CD4-positive, alpha-beta T cell (primary cell): ENCODE measurements at regions not wholly inside any gene's neighbourhood (a gene's known extent, or its start where the extent isn't known, plus 50 kb on each side); places are given as distances from the start of the nearest gene placed in this dataset.

Source experiments
- ATAC-seq: fragments of 200-7000 bp; cut with Tn5 transposase; one replicate; pipeline ENCODE4 v1.10.0; 2022; ENCODE audit warnings: mild to moderate bottlenecking; ENCODE audit not compliant: poor library complexity
- CTCF ChIA-PET: fragments of 350-600 bp; sonication (Branson Sonifier 250); formaldehyde crosslinking; loops from one replicate; lab custom pipeline; 2021; ENCODE audit warnings: antibody characterized with exemption, inconsistent platforms; lab: Charles Lee
- POLR2A ChIA-PET: fragments of 350-600 bp; sonication (Branson Sonifier 250); formaldehyde crosslinking; loops from one replicate; lab custom pipeline; 2021; ENCODE audit warnings: antibody characterized with exemption, inconsistent platforms; lab: Charles Lee
- DNase-seq, 14 experiments: peaks; one replicate each; pipeline ENCODE4 v3.0.0-alpha.2; 2013 to 2020; ENCODE audit warnings: mixed read lengths in 2 of 14
- H3K27ac ChIP-seq, 2 donors: one replicate each; pipeline versions ENCODE4 v1.5.1 to v1.7.0; 2013; ENCODE audit warnings: low read length in 2 of 2, low read depth in 1 of 2, mild to moderate bottlenecking in 1 of 2
- H3K27me3 ChIP-seq, 2 experiments: 1 replicate in 1 of 2; 2 replicates in 1 of 2; pipeline versions ENCODE4 v1.6.1 to v1.7.0; 2013; ENCODE audit warnings: low read length in 2 of 2, control low read depth in 1 of 2, mild to moderate bottlenecking in 1 of 2, moderate library complexity in 1 of 2; ENCODE audit not compliant: insufficient read depth in 2 of 2, control insufficient read depth in 1 of 2
- H3K36me3 ChIP-seq: one replicate; pipeline ENCODE4 v1.6.1; 2013; ENCODE audit warnings: low read length, control low read depth; ENCODE audit not compliant: insufficient read depth
- H3K4me1 ChIP-seq: one replicate; pipeline ENCODE4 v1.6.1; 2013; ENCODE audit warnings: low read length, control low read depth; ENCODE audit not compliant: insufficient read depth
- H3K4me3 ChIP-seq: one replicate; pipeline ENCODE4 v1.5.1; 2013; ENCODE audit warnings: mild to moderate bottlenecking, low read length, moderate library complexity
- H3K9me3 ChIP-seq, 2 experiments: 1 replicate in 1 of 2; 2 replicates in 1 of 2; pipeline versions ENCODE4 v1.6.1 to v1.7.0; 2013; ENCODE audit warnings: low read length in 2 of 2, mild to moderate bottlenecking in 2 of 2, control low read depth in 1 of 2, moderate library complexity in 1 of 2; ENCODE audit not compliant: control insufficient read depth in 1 of 2, insufficient read depth in 1 of 2
- H3K27ac Mint-ChIP-seq: one replicate; pipeline ENCODE4 v1.8.0; 2020; ENCODE audit warnings: mixed read lengths
- H3K27me3 Mint-ChIP-seq: one replicate; pipeline ENCODE4 v1.8.0; 2021; ENCODE audit warnings: mixed read lengths
- H3K36me3 Mint-ChIP-seq: one replicate; pipeline ENCODE4 v1.8.0; 2021; ENCODE audit warnings: low read depth, mixed read lengths
- H3K4me1 Mint-ChIP-seq: one replicate; pipeline ENCODE4 v1.8.0; 2021; ENCODE audit warnings: low read depth, mixed read lengths
- H3K4me3 Mint-ChIP-seq: one replicate; pipeline ENCODE4 v1.8.0; 2020; ENCODE audit warnings: mild to moderate bottlenecking, mixed read lengths
- H3K9me3 Mint-ChIP-seq: one replicate; pipeline ENCODE4 v1.8.0; 2020; ENCODE audit warnings: mixed read lengths
- intact Hi-C, 2 experiments: fragments of 100-400 bp; cut with DNase I in 1 of 2; cut with micrococcal nuclease in 1 of 2; formaldehyde crosslinking; loops; one replicate each; pipeline versions ENCODE4 v1.15.1 to v1.9.0; 2023 to 2025; cut with DNase I, micrococcal nuclease
- TF ChIP-seq, protein P1 (sequence below): fragments of 200-600 bp; IDR thresholded peaks from one replicate; pipeline ENCODE4 v1.8.0; 2022; ENCODE audit warnings: antibody characterized with exemption, mild to moderate bottlenecking

DNA sequence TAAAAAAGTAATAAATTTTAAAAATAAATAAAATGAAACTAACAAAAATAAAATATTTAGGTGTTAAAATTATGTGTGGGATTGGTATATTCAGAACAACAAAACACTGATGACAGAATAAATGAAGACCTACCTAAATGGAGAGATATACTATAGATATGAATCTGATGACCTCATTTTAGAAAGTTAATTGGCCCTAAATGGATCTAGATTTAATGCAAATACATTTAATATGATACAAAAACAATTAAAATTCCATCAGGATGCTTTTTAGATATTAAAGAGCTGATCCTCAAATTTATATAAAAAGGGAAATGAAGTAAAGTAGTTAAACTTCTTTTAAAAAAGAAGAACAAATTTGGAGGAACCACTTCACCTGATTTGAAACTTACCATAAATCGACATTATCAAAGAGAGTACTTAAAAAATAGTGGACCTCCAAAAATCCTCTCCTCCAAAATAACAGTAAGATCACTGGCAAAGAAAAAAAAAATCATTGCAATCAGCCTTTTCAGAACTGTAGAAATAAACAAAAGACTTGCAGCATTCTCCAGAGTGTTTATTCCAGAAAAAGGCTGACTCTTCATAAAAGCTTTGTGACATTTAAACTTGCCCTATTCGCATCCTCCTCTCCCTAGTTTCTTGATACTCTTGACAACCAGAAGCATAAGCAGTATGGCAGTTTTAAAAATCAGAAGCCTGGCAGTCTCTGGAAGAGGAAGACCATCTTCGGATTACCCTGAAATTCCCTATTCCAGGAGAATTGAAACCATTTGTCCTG, 125.9 kb upstream of the AKR1E2 start:
- Mint-ChIP-seq H3K27ac (no peak overlapping the region), H3K4me3 (no peak overlapping the region), H3K27me3 (peaks cover 21% of the 10 kb centered on the region), H3K4me1 (no peaks in the 10 kb centered on the region), H3K36me3 (no peaks in the 10 kb centered on the region), H3K9me3 (no peaks in the 10 kb centered on the region)
- Histone ChIP-seq H3K9me3 (no peaks in the 10 kb centered on the region), H3K27ac (no peak overlapping the region), H3K27me3 (no peaks in the 10 kb centered on the region), H3K36me3 (no peaks in the 10 kb centered on the region), H3K4me1 (no peaks in the 10 kb centered on the region), H3K4me3 (no peak overlapping the region)
- POLR2A ChIA-PET: interaction anchor here (0.6 kb wide), 1 partner anchor 986 kb away, joined by 4 read pairs; no protein-coding TSS in a partner anchor
- intact Hi-C loops: no loop called here
- TF ChIP-seq, protein P1, sequence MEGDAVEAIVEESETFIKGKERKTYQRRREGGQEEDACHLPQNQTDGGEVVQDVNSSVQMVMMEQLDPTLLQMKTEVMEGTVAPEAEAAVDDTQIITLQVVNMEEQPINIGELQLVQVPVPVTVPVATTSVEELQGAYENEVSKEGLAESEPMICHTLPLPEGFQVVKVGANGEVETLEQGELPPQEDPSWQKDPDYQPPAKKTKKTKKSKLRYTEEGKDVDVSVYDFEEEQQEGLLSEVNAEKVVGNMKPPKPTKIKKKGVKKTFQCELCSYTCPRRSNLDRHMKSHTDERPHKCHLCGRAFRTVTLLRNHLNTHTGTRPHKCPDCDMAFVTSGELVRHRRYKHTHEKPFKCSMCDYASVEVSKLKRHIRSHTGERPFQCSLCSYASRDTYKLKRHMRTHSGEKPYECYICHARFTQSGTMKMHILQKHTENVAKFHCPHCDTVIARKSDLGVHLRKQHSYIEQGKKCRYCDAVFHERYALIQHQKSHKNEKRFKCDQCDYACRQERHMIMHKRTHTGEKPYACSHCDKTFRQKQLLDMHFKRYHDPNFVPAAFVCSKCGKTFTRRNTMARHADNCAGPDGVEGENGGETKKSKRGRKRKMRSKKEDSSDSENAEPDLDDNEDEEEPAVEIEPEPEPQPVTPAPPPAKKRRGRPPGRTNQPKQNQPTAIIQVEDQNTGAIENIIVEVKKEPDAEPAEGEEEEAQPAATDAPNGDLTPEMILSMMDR: no peak
- ATAC-seq (no peak), DNase-seq (no peak)
- CTCF ChIA-PET: interaction anchor here (0.7 kb wide), 1 partner anchor 1486 kb away, joined by 4 read pairs; no protein-coding TSS in a partner anchor

DNA sequence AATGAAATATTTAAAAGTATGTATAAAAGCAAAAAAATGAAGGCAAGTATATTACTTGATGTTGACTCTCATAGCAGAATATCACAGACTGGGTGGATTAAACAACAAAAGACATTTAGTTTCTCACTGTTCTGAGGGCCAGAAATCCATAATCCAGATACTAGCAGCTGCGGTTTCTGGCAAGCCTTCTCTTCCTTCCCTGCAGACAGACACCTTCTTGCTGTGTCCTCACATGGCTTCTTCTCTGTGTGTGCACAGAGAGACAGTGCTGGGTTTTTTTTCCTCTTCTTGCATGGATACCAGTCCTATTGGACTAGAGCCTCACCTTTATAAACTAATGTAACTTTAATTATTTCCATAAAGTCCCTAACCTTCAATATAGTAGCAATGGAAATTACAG, 127.9 kb upstream of the AKR1E2 start:
- DNase-seq: no peak
- Histone ChIP-seq H3K4me3 (no peak overlapping the region), H3K9me3 (no peaks in the 10 kb centered on the region), H3K27me3 (no peaks in the 10 kb centered on the region), H3K27ac (no peak overlapping the region), H3K36me3 (no peaks in the 10 kb centered on the region), H3K4me1 (no peaks in the 10 kb centered on the region)
- no peaks in the 10 kb centered on the region for H3K9me3 Mint-ChIP-seq
- peaks cover 10% of the 10 kb centered on the region for H3K27me3 Mint-ChIP-seq
- ATAC-seq: no peak
- no peak overlapping the region for H3K4me3 Mint-ChIP-seq
- H3K27ac Mint-ChIP-seq: no peak overlapping the region
- TF ChIP-seq, protein P1: no peak
- H3K4me1 Mint-ChIP-seq: no peaks in the 10 kb centered on the region
- ChIA-PET POLR2A (no interaction called here), CTCF (no interaction called here)
- H3K36me3 Mint-ChIP-seq: no peaks in the 10 kb centered on the region
- intact Hi-C loops: no loop called here

DNA sequence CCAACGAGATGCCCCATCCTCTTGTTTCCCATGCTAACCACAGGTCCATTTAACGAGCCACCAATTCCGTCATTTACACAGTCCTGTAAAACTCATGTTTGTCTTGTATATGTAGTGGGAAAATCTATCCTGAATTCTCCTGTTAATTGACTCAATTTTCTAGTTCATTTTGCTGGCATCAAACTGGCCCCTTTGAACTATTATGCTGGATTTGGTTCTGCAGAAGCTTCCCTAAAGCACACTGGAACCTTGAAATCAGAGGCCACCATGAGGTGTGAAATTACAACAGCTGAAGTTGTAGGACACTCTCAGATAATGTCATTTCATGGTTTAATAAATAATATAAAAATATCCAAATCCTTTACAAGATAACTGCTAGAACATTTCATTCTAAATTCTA, 129.8 kb upstream of the AKR1E2 start:
- Mint-ChIP-seq H3K27ac (no peak overlapping the region), H3K4me3 (no peak overlapping the region), H3K9me3 (no peaks in the 10 kb centered on the region), H3K27me3 (peaks cover 10% of the 10 kb centered on the region), H3K4me1 (no peaks in the 10 kb centered on the region), H3K36me3 (no peaks in the 10 kb centered on the region)
- Histone ChIP-seq H3K36me3 (no peaks in the 10 kb centered on the region), H3K27ac (no peak overlapping the region), H3K4me1 (no peaks in the 10 kb centered on the region), H3K9me3 (peaks cover 0 to 3% of the 10 kb centered on the region in 2 experiments), H3K27me3 (no peaks in the 10 kb centered on the region), H3K4me3 (no peak overlapping the region)
- POLR2A ChIA-PET: no interaction called here
- DNase-seq: no peak
- TF ChIP-seq, protein P1: no peak
- intact Hi-C loops: no loop called here
- no peak for ATAC-seq
- CTCF ChIA-PET: no interaction called here
